ENCODE measurements at regions not wholly inside any gene's neighbourhood (a gene's known extent, or its start where the extent isn't known, plus 50 kb on each side); places are given as distances from the start of the nearest gene placed in this dataset.
A peak's percentile ranks its signal among the peaks of the same experiment; 100 is the strongest.
"Not testable (repeated sequence)": the region's sequence is repeated elsewhere in the genome, so short reads cannot be mapped to it uniquely, and the experiment has no call there.

- no peak for DNase-seq (ENCODE audit: low spot score)
These were observed 114.0 kb upstream of the PODXL start for GRCh38 chr7:131670406-131670805.

DNA sequence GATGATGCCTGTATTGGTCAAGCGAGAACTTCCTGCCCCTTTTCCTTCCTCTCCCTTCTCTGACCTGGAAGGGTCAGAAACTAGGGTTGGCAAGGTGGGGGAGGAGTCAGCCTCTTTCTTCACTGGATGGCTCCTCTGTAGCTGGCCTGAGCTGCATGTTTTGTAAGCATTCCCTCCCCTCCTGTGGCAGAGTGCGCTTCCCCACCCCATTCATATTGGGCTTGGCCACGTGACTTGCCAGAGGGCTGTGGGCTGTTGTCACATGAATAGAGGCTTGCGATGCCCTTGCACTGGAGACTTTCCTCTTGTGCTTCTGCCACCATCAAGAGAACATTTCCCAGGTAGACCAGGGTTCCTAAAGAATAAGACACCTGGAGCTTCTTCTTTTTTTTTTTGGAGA is 111.3 kb upstream of the PODXL start:
- DNase-seq (ENCODE audit: low spot score), result no peak

DNA sequence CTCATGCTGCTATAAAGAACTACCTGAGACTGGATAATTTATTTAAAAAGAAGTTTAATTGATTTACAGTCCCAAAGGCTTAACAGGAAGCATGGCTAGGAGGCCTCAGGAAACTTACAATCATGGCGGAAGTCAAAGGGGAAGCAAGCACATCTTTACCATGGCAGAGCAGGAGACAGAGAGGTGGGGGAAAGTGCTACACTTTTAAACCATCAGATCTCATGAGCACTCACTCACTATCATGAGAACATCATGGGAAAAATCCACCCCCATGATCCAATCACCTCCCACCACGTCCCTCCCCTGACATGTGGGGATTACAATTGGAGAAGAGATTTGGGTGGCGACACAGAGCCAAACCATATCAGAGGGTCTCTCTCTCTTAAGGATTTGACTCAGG is 108.6 kb upstream of the PODXL start:
- DNase-seq (ENCODE audit: low spot score), result no peak

GRCh38 chr7:131664570-131664969 is 108.1 kb upstream of the PODXL start:
- DNase-seq (ENCODE audit: low spot score), result no peak

GRCh38 chr7:131662301-131662873 is 106.0 kb upstream of the PODXL start:
- DNase-seq (ENCODE audit: low spot score), result not testable (repeated sequence)

DNA sequence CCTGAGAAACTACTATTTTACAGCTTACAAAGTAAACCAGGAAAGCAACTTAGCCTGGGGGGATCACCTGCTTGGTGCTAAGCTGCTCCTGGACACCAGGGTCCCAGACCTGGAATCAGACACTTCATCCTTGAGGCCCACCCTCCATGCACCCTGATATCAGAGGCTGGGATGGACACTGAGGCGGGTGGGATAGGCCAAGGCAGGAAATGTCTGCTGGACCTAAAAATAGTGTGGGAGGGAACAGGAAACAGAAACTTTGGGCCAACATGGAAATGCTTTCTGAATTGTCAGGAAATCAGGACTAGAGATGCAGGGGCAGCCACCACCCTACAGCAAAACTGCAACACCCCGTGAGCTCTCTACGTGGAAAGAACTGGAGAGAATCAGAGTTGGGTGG is 101.5 kb upstream of the PODXL start:
- DNase-seq (ENCODE audit: low spot score), result no peak

- no peak for DNase-seq (ENCODE audit: low spot score)
These were observed 100.7 kb upstream of the PODXL start for GRCh38 chr7:131656980-131657723.

DNA sequence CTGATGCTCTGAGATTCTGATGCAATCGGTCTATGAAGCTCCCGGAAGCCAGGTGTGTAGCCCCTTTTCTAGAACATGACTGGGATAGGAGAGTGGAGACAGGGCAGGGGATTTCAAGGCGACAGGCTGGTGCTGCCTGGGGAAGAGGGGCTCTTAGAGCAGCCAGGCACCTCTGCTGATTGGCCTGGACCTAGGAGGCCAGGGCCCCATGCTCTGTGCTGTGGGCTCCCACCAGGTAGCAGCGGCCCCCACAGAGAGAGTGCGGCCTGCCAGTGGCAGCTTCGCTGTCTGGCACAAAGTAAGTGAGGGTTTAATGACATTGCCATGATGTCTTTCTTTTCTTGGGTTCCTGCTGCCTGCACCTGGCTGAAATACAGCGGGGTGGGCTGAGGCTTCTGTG is 99.4 kb upstream of the PODXL start:
- no peak for DNase-seq (ENCODE audit: low spot score)

DNA sequence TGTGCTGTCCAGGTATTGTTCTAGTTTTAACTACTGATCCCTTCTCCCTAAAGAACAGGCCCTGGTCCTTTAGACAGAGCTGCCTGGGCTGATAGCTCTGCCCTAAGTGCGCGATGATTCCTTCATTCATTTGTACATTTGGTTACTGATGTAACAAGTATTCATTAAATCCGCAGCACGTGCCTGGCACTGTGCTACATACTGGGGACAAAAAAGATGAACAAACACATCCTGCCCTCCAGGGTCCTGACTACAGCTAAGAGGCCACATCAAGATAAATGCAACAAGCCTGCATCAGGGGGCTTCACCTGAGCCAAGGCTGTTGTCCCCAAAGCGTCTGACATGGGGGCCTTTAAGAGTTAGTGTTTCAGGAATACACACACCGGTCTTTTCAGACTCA is 99.0 kb upstream of the PODXL start:
- no peak for DNase-seq (ENCODE audit: low spot score)

GRCh38 chr7:131654668-131655326 is 98.4 kb upstream of the PODXL start:
- DNase-seq (ENCODE audit: low spot score), result peak; percentile 64

GRCh38 chr7:131654249-131654558 is 97.8 kb upstream of the PODXL start:
- DNase-seq (ENCODE audit: low spot score), result no peak

DNA sequence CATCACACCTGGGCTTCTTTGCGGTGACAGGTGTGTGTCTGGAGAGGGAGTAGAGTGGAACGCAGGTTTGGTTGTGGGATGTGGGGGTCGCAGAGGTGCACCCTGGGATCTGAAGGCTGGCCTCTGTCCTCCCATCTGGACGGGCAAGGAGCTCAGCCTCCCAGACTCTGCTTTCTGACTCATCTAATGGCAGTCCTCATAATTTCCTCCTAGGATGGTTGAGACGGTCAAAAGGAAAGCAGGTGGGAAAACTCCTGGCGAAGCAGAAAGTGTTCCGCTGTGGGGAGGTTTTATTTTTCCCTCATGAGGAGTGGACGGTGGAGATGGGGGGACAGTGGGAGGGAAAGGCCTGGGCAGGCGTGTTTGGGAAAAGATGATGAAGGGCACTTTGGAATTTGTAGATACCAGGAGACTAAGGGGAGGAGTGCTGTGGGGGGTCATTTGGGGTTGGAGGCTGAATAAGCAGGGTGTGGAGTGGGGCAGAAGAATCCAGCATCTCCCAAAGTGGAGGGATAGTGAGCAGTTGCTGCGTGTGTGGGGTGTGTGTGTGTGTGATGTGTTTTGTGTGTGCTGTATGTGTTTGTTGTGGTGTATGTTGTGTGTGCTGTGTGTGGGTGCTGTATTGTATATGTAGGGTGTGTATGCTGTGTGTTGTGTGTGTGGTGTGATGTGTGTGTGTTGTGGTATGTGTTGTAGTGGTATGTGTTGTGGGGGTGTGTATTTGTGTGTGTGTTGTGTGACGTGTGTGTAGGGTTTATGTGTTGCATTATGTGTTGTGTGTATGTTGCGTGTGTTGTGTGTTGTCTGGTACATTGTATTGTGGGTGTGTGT is 97.2 kb upstream of the PODXL start:
- no peak for DNase-seq (ENCODE audit: low spot score)

DNA sequence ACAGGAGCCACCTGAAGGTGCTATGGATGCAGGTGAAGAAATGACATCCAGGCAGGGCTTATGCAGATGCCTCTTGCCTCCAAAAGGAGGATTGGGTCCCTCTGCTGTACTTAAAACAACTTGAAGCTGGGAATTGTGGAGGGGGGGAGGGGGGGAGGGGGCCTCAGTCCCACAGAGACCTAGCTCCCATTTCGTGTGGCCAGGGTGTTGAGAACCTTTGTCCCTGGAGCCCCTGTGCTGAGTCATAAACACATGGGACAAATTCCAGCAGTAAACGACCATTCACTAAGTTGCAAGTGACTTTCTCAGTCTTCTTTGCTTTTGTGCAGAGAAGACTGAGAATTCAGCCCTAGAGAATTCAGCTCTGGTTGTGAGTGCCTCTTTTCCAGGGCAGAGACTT is 96.5 kb upstream of the PODXL start:
- no peak for DNase-seq (ENCODE audit: low spot score)

GRCh38 chr7:131652194-131652593 is 95.8 kb upstream of the PODXL start:
- DNase-seq (ENCODE audit: low spot score), result no peak

DNA sequence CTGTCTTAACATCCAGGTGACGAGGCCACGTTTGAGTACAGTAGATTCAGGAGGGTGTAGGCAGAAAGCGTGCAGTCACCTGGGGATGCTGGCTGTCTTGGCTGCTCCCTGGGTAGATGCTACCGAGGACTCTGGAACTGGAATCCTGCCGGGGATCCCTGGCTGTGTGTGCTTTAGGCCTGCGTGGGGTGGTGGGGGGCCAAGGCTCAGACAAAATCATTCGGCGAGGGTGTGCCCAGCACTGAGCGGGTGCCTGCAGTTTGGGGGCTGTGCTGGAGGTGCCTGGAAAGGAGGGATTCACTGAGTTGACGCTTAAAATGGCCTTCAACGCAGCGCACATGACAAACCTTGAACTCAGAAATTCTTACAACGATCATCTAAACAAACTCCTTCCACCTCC is 93.5 kb upstream of the PODXL start:
- no peak for DNase-seq (ENCODE audit: low spot score)

DNA sequence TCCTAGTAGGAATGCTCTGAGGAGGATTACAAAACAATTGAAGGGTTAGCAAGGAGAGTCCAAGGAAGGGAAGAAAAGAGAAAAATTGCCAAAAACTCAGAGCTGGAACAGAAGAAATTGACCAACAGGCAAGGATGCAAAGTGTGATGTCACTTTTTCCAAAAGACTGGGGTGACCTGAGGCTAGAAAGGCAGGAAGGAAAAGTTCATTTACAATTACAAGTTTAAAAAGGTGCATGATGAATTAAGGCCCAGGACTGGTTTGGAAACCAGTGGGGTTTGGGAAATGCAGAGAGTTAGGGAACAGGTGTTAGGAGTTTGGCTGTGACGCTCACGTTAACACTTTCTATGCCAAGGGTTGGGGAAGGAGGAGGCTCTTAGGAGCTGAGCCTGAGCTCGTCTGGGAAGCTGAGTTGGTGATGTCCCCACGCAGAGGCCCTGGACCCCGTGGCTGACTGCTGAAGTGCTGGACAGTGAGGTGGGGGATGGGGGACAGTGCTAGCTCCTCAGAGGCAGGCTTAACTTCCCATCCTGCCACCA is 92.6 kb upstream of the PODXL start:
- DNase-seq (ENCODE audit: low spot score), result no peak

- DNase-seq (ENCODE audit: low spot score), result no peak
These were observed 92.1 kb upstream of the PODXL start for GRCh38 chr7:131648491-131648890.

DNA sequence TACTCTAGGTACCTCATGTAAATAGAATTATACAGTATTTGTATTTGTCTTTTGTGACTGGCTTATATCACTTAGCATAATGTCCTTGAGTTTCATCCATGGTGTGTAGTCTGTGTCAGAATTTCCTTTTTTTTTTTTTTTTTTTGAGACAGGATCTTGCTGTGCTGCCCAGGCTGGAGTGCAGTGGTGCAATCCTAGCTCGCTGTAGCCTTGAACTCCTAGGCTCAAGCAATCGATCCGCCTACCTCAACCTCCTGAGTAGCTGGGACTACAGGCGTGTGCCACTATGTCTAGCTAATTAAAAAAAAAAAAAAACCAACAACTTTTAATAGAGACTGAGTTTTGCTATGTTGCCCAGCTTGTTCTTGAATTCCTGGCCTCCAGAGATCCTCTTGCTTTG is 89.8 kb upstream of the PODXL start:
- no peak for DNase-seq (ENCODE audit: low spot score)

DNA sequence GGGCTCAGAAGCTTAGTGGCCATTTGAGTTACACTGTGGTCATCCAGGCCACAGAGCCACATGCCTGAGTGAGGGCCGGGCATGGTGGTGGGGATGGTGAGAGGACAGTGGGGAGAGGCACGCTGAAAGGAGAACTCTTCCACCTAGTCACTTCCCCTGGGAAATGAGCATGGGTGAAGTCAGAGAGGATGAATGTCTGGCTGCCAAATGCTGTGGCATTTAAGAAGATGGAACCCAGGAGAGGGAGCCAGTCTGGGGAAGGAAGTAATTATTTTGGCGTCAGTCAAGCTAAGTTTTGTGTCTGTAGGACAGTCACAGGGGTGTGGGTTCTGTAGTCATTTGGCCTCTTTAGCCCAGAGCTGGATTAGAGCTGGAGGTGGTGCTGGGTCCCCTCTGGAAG is 86.0 kb upstream of the PODXL start:
- no peak for DNase-seq (ENCODE audit: low spot score)

DNA sequence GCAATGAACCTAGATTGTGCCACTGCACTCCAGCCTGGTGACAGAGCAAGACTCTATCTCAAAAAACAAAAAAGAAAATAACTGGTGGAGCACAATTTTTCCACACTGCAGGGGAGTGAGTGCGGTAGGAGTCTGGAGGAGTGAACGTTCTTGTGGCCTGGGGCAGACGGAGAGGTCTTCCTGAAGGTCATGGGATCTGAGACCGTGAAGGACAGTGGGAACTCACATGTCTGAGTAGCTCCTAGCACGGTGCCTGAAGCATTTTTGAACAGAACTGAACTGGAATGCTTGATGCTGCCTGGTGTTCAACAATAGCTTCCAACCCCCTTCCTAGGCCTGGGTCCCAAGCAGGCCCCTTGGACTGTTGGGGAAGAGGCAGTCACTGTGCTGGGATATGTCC is 84.3 kb upstream of the PODXL start:
- no peak for DNase-seq (ENCODE audit: low spot score)

- no peak for DNase-seq (ENCODE audit: low spot score)
These were observed 82.4 kb upstream of the PODXL start for GRCh38 chr7:131638641-131639430.

GRCh38 chr7:131637859-131638258 is 81.4 kb upstream of the PODXL start:
- DNase-seq (ENCODE audit: low spot score), result no peak

Measured in CD4-positive, alpha-beta T cell treated with Interleukin-6 at 100 ng/mL for 8 hours (primary cell).